ENCODE measurements at regions not wholly inside any gene's neighbourhood (a gene's known extent, or its start where the extent isn't known, plus 50 kb on each side); places are given as distances from the start of the nearest gene placed in this dataset.
"Not testable (repeated sequence)": the region's sequence is repeated elsewhere in the genome, so short reads cannot be mapped to it uniquely, and the experiment has no call there.

DNA sequence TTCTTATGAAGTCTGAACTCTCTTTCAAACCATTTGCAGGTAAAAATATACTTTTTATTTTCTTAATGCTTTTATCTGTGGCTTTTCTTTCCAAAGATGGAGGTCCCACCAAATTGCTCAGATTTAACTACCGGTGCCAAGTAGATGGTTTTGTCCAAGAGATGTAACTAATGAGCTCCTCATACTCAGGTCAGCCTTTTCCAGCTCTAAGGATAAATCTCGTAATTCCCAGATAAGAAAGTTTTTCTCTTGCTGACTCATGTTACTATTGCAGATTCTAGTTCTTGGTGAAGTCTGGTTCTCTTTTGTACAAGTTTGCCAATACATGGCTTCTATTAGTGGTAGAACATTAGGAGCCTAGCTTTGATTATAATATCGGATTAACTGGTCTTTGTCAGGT is 550.8 kb upstream of the ZNF804A start:
- H3K36me3 ChIP-seq = no peaks in the 10 kb centered on the region
- no peak overlapping the region for H3K4me3 ChIP-seq
- no peaks in the 10 kb centered on the region for H3K4me1 ChIP-seq (replicated peaks)
- H3K27ac ChIP-seq = no peak overlapping the region
- no peaks in the 10 kb centered on the region for H3K27me3 ChIP-seq (replicated peaks; ENCODE audit: insufficient read depth)
- WGBS = 63% methylated on average over 3 of the region's 3 CpGs
- no peak for DNase-seq (ENCODE audit: low spot score)
- TF ChIP-seq CTCF (IDR thresholded peaks at IDR 0.05) (no peak), POLR2A (IDR thresholded peaks at IDR 0.05) (no peak), POLR2AphosphoS5 (IDR thresholded peaks at IDR 0.05) (no peak)
- intact Hi-C loops (cut with DNase I) = no loop called here
- H3K9me3 ChIP-seq = no peaks in the 10 kb centered on the region

GRCh38 chr2:184049566-184049965 is 548.8 kb upstream of the ZNF804A start:
- no peak overlapping the region for H3K27ac ChIP-seq
- no peak overlapping the region for H3K4me3 ChIP-seq
- H3K4me1 ChIP-seq (replicated peaks) = no peaks in the 10 kb centered on the region
- WGBS = 92% methylated on average over 2 of the region's 2 CpGs
- H3K9me3 ChIP-seq = no peaks in the 10 kb centered on the region
- no peaks in the 10 kb centered on the region for H3K27me3 ChIP-seq (replicated peaks; ENCODE audit: insufficient read depth)
- H3K36me3 ChIP-seq = no peaks in the 10 kb centered on the region
- DNase-seq (ENCODE audit: low spot score) = no peak
- TF ChIP-seq POLR2A (IDR thresholded peaks at IDR 0.05) (no peak), CTCF (IDR thresholded peaks at IDR 0.05) (no peak), POLR2AphosphoS5 (IDR thresholded peaks at IDR 0.05) (no peak)
- intact Hi-C loops (cut with DNase I) = no loop called here

DNA sequence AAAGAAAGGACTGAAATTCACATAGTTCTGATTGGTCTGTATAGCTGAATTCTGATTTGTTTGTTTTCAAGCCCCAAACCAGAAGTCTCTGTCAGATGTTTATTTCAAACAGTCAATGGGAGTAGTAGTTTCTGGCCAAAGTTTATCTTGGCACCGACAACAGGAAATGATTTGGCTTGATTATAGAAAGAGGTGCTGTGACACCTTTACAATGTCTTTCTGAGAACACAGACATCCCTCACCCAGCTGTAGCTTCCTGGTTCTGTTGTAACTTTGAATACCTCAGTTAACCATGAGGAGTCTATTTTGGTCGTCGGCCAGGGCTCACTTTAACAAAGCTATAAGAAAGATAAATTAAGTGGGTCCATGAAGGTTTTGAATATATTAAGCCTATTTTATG is 545.0 kb upstream of the ZNF804A start:
- no peak overlapping the region for H3K4me3 ChIP-seq
- TF ChIP-seq CTCF (IDR thresholded peaks at IDR 0.05) = no peak
- peak; percentile 38 for TF ChIP-seq POLR2AphosphoS5 (IDR thresholded peaks at IDR 0.05)
- TF ChIP-seq POLR2A (IDR thresholded peaks at IDR 0.05) = no peak
- H3K27ac ChIP-seq = no peak overlapping the region
- no peaks in the 10 kb centered on the region for H3K9me3 ChIP-seq
- intact Hi-C loops (cut with DNase I) = no loop called here
- no peaks in the 10 kb centered on the region for H3K4me1 ChIP-seq (replicated peaks)
- 18% methylated on average over 3 of the region's 3 CpGs for WGBS
- no peaks in the 10 kb centered on the region for H3K27me3 ChIP-seq (replicated peaks; ENCODE audit: insufficient read depth)
- no peaks in the 10 kb centered on the region for H3K36me3 ChIP-seq
- DNase-seq (ENCODE audit: low spot score) = peak; percentile 48

- H3K9me3 ChIP-seq; H3K27ac ChIP-seq; H3K4me3 ChIP-seq; DNase-seq (ENCODE audit: low spot score); intact Hi-C loops (cut with DNase I); H3K27me3 ChIP-seq (replicated peaks; ENCODE audit: insufficient read depth); H3K36me3 ChIP-seq; H3K4me1 ChIP-seq (replicated peaks): not testable (repeated sequence)
- 100% methylated on average over 1 of the region's 1 CpG for WGBS
These were observed 543.9 kb upstream of the ZNF804A start for GRCh38 chr2:184054419-184054818.

DNA sequence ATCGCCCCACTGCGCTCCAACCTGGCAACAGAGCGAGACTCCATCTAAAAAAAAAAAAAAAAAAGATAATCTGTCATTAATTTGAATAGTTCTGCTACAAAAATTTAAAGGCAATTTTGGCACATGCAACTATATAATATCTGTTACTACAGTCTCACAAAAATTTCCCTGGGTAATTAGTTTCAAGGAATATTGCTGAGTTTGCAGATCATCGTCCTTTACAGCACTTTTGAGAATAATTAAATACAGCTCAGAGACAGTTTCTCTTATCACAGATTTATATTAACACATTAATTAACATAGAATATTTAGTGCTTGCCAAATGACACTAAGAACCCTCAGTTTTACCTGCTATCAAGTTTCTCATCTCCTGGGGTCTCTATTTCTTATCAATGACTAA is 540.4 kb upstream of the ZNF804A start:
- Histone ChIP-seq H3K27ac (no peak overlapping the region), H3K4me3 (no peak overlapping the region), H3K27me3 (replicated peaks; ENCODE audit: insufficient read depth) (no peaks in the 10 kb centered on the region), H3K36me3 (no peaks in the 10 kb centered on the region), H3K4me1 (replicated peaks) (no peaks in the 10 kb centered on the region), H3K9me3 (no peaks in the 10 kb centered on the region)
- DNase-seq (ENCODE audit: low spot score) = no peak
- no peak for TF ChIP-seq POLR2AphosphoS5 (IDR thresholded peaks at IDR 0.05)
- TF ChIP-seq CTCF (IDR thresholded peaks at IDR 0.05) = no peak
- no peak for TF ChIP-seq POLR2A (IDR thresholded peaks at IDR 0.05)
- 89% methylated on average over 4 of the region's 4 CpGs for WGBS
- intact Hi-C loops (cut with DNase I) = no loop called here

- H3K27me3 ChIP-seq (replicated peaks; ENCODE audit: insufficient read depth); H3K9me3 ChIP-seq; H3K27ac ChIP-seq; DNase-seq (ENCODE audit: low spot score); H3K4me3 ChIP-seq; H3K36me3 ChIP-seq; H3K4me1 ChIP-seq (replicated peaks); intact Hi-C loops (cut with DNase I): not testable (repeated sequence)
- WGBS = 83% methylated on average over 3 of the region's 3 CpGs
These were observed 538.1 kb upstream of the ZNF804A start for GRCh38 chr2:184060268-184060667.
